NAMALWA (cell line): ENCODE measurements at regions not wholly inside any gene's neighbourhood (a gene's known extent, or its start where the extent isn't known, plus 50 kb on each side); places are given as distances from the start of the nearest gene placed in this dataset.

ENCODE experiments used
- DNase-seq: peaks from one replicate; pipeline ENCODE4 v3.0.0-alpha.2; 2015; ENCODE audit warnings: low spot score

DNA sequence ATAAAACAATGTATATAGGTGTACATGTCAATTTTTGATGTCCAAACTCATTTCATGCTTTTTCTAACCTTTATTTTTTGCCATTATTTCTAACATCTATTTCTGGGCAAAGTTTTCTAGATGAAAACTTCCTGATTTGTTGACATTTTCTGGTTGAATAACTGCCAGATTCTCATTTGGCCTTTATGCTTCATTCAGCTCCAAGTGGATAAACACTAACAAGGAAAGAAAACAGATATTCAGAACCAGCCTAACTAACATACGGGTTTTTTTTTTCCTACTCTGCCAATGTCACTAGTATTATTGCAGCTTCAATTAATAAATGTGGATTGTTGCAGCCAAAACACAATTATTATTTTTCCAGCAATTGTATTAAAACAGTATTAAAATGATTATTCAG, 50.9 kb upstream of the RAP1GDS1 start:
- DNase-seq = no peak

DNA sequence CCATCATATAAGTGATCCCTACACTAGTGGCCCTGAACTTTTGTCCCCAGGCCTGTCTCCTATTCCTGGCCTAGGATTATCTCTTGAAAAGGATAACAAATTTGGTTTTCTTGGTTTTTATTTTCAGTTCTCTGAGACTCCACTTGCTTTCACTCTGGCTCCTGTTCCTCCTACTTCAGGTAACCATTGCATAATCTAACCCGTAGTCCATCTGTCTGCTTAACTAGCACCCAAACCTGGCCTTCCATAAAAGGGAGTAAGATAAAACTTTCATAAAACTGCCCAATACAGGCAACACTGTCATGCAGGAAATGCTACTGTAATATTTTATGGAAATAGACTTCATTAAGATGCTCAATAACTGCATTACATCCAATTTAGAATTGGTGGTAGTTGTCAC, 52.1 kb upstream of the RAP1GDS1 start:
- DNase-seq = no peak

DNA sequence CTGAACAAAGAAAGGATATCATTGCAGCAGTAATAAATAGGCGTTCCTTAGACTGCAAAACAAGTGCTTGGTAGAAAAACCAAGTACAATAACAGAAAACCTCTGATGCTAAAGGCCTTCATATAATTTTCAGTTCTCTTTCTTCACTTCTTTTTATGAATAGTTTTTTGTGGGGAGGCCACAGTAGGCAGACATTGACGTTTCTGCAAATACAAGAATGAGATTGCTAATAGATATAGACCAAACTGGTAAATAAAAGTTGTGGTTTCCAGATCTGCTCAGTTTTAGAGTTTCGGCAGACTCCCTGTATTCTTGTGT, 57.0 kb upstream of the RAP1GDS1 start:
- no peak for DNase-seq

DNA sequence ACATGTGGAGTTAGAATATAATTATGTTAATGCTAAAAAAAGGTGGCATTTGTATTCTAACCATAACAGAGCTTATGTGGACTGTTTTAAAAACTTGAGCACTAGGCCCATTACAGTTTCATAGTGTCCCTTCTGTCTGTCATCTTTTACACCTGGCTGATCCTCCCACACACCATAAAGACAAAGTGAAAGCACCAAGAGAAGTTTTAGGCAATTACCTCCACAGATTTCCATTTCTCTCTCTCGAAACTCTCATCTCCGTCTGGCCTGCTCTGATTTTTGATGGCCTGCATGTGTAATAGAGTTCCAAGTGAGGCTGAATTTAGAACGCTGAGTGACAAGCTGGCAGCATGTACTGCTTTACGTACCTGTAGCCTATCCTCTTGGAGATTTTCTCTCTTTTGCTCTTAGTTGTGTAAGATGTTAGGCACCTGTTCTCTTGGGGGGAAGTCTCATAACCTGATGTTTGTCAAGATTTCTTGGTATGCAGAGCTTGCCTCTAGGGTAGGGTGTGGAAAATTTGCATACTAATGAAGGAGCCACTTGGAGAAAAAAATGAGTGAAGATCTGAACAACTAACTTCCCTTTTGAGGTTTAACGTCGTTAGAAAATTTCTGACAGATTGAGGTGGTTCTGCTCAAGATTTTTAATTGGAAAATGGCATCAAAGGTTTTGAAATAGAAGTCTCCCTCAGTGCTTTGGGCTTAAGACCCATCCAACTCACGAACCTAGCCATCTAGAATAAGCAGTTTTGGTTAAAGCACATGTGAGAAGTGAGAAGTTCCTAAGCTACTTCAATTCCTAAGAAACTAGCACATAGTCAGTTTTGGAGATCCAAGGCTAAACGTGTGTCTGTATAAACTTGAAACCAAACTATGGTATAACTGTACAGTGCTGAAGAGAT, 57.6 kb upstream of the RAP1GDS1 start:
- peak; percentile 72 for DNase-seq

DNA sequence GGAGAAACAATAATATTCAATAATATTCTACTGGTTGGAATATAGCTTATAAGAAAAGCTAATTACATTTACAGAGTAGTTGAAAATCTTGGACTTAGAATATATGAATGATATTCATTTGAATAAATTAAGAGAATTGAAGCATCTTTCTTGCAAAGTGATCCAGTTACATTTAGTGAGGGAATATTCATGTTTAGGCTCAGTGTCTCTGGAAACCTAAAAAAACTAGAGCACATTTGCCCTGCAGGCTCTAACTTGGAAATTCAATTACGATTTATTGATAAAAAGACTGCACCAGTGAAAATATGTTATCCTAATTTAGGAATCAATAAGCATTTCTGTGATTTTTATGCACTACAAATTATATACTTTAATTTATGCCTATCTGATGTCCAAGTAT, 58.3 kb upstream of the RAP1GDS1 start:
- no peak for DNase-seq

DNA sequence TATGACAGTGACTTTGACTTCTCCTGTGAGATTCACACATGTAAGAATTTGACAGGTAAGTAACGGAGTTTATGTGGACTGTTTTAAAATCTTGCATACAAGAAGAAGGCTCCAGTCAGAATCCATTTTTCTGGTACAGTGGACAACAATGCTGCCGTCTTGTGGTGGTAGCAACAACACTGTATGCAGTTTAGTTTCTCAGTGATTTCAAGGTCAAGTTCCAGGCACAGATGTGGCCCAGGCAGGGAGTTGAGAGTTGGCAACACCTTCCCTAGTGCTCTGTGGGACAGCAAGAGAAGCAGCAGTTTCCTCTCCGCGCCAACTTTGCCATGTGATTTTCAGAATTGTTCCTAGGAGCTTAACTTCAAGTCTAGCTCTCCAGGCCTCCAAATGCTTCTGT, 56.0 kb upstream of the STPG2 start:
- DNase-seq = no peak

DNA sequence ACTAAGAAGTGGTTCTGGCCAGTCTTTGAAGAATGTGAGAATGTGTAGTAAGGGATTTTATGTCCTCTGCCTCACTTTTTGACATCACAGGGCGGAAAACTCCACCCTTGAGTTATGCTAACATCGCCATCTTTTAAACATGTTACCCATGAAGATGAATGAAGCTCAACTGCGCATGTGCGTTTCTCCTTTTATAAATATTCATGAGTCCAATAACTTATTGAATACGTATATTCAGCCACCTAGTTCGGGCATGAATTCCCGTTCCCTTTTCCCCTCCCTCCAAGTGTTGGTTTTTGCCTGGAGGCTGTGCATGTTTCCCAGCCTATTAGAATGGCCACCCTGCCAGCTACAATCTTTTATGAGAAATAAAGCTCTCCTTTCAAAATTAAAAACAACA, 51.7 kb upstream of the STPG2 start:
- no peak for DNase-seq

DNA sequence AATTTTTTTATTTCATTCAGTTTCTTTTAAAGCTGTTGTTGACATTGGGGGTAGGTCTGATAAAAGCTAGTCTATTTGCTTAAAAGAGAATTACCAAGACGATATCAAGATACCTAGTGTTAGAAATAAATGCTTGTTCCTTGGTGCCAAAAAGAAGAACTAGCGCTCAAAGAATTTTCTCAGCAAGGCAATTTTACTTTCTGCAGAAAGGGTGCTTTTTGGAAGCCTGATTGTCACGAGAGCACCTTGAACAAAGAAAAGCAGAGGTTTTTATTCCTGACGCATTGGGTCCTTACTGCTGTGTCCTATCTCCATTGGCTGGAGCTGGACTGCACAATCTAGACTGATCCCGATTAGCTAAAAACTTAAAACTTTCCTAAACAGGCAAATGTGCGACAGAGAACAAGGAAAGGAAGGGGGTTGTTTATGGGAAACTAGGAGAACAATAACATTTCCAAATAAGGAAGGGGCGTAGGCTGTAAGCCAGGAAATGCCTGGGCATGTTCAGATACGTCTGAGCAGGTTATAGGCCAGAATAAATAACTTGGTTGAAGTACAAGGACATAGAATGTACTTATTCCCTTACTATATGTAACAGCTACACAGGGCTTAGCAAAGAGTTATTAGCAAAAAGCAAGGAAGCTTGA, 50.3 kb upstream of the STPG2 start:
- no peak for DNase-seq
